HCT116 (cell line): ENCODE measurements at regions not wholly inside any gene's neighbourhood (a gene's known extent, or its start where the extent isn't known, plus 50 kb on each side); places are given as distances from the start of the nearest gene placed in this dataset.

Source experiments
- ATAC-seq: fragments of 200-7000 bp; cut with Tn5 transposase; 2 replicates; pipeline ENCODE4 v1.9.1; 2020; ENCODE audit warnings: mild to moderate bottlenecking, moderate library complexity
- BruUV-seq: library from RNA; stranded (reverse); fragments of 400-500 nt; replicated peaks from 2 replicates; lab custom pipeline; 2021; lab: Mats Ljungman, UMichigan
- CTCF ChIA-PET: fragments of 300-600 bp; sonication (Branson Sonifier 250); formaldehyde crosslinking; loops from one replicate; lab custom pipeline; 2021; ENCODE audit warnings: antibody characterized with exemption; lab: Charles Lee
- POLR2A ChIA-PET: fragments of 300-600, 350-600 bp; sonication (Branson Sonifier 250); formaldehyde crosslinking; loops from one replicate; lab custom pipeline; 2021; ENCODE audit warnings: antibody characterized with exemption; lab: Charles Lee
- RAD21 ChIA-PET, 2 experiments: fragments of 300-600 bp; sonication (Branson Sonifier 250); formaldehyde crosslinking; loops; one replicate each; lab custom pipeline; 2023; ENCODE audit warnings: low total read pairs in 2 of 2; ENCODE audit not compliant: uncharacterized antibody in 2 of 2, unreplicated experiment in 2 of 2, low non-redundant PET in 1 of 2; lab: Charles Lee
- DNase-seq: peaks from one replicate; pipeline ENCODE4 v3.0.0-alpha.2; 2010; ENCODE audit warnings: low read depth, low spot score
- H2AFZ ChIP-seq: fragments of 200-600 bp; shearing (Covaris generic), sonication (generic); 2 replicates; pipeline ENCODE4 v1.6.1; 2017; ENCODE audit warnings: low read depth, mixed run types, mixed read lengths, antibody characterized with exemption, low read length; ENCODE audit not compliant: poor library complexity, severe bottlenecking
- H3K27ac ChIP-seq: 2 replicates; pipeline ENCODE4 v1.5.1; 2012; ENCODE audit warnings: low read depth, low read length
- H3K27me3 ChIP-seq: fragments of 200-600 bp; sonication (generic); 2 replicates; pipeline ENCODE4 v1.6.1; 2016; ENCODE audit warnings: mixed run types, low read length, mixed read lengths; ENCODE audit not compliant: insufficient read depth
- H3K36me3 ChIP-seq, 2 experiments: fragments of 200-500 bp in 1 of 2; fragments of 200-600 bp in 1 of 2; sonication (Bioruptor generic) in 1 of 2; sonication (generic) in 1 of 2; 2 replicates each; pipeline versions ENCODE4 v1.5.1 to v1.6.1; 2014 to 2016; ENCODE audit warnings: low read length in 2 of 2, inconsistent platforms in 1 of 2, mixed read lengths in 1 of 2, mixed run types in 1 of 2; ENCODE audit not compliant: insufficient read depth in 2 of 2, control insufficient read depth in 1 of 2
- H3K4me1 ChIP-seq, 2 experiments: fragments of 200-600 bp in 1 of 2; sonication (generic) in 1 of 2; 2 replicates each; pipeline versions ENCODE4 v1.5.1 to v1.6.1; 2012 to 2017; ENCODE audit warnings: low read length in 2 of 2, inconsistent platforms in 1 of 2, mild to moderate bottlenecking in 1 of 2, mixed read lengths in 1 of 2, mixed run types in 1 of 2, moderate library complexity in 1 of 2; ENCODE audit not compliant: insufficient read depth in 2 of 2, control insufficient read depth in 1 of 2
- H3K4me2 ChIP-seq: fragments of 200-600 bp; sonication (generic); 2 replicates; pipeline ENCODE4 v1.6.1; 2017; ENCODE audit warnings: mixed run types, low read length, mixed read lengths
- H3K4me3 ChIP-seq, 2 experiments: fragments of 200-600 bp in 1 of 2; sonication (generic) in 1 of 2; replicated peaks in 1 of 2; 2 replicates each; pipeline ENCODE4 v1.5.1; 2011 to 2016; ENCODE audit warnings: low read length in 2 of 2, control low read depth in 1 of 2, low read depth in 1 of 2, mild to moderate bottlenecking in 1 of 2, mixed read lengths in 1 of 2, mixed run types in 1 of 2
- H3K79me2 ChIP-seq: fragments of 200-600 bp; sonication (generic); 2 replicates; pipeline ENCODE4 v1.6.1; 2017; ENCODE audit warnings: mild to moderate bottlenecking, mixed run types, low read length, moderate library complexity, mixed read lengths; ENCODE audit not compliant: insufficient read depth
- H3K9ac ChIP-seq: fragments of 200-600 bp; sonication (generic); 2 replicates; pipeline ENCODE4 v1.6.1; 2016; ENCODE audit warnings: low read length, mixed read lengths
- H3K9me2 ChIP-seq: fragments of 200-600 bp; sonication (generic), shearing (Covaris generic); 2 replicates; pipeline ENCODE4 v1.6.1; 2017; ENCODE audit warnings: mixed run types, mild to moderate bottlenecking, moderate library complexity; ENCODE audit not compliant: insufficient read depth
- H3K9me3 ChIP-seq, 2 experiments: fragments of 200-500 bp in 1 of 2; fragments of 200-600 bp in 1 of 2; sonication (Bioruptor generic) in 1 of 2; sonication (generic) in 1 of 2; 2 replicates each; pipeline ENCODE4 v1.6.1; 2014 to 2017; ENCODE audit warnings: low read length in 2 of 2, mixed read lengths in 2 of 2, inconsistent platforms in 1 of 2, low read depth in 1 of 2, mild to moderate bottlenecking in 1 of 2, mixed run types in 1 of 2, moderate library complexity in 1 of 2; ENCODE audit not compliant: control insufficient read depth in 1 of 2, insufficient read depth in 1 of 2
- H4K20me1 ChIP-seq: fragments of 200-600 bp; sonication (generic), shearing (Covaris generic); 2 replicates; pipeline ENCODE4 v1.6.1; 2017; ENCODE audit warnings: mixed run types, mild to moderate bottlenecking, moderate library complexity; ENCODE audit not compliant: insufficient read depth
- JUND ChIP-seq: IDR thresholded peaks from 2 replicates; pipeline ENCODE4 v1.6.1; 2012
- POLR2A ChIP-seq: IDR thresholded peaks from 2 replicates; pipeline ENCODE4 v1.7.0; 2011; ENCODE audit warnings: borderline replicate concordance; ENCODE audit not compliant: insufficient read depth, insufficient read length; ENCODE audit errors: extremely low read depth
- SIN3A ChIP-seq: IDR thresholded peaks from 2 replicates; pipeline ENCODE4 v1.6.1; 2012; ENCODE audit warnings: low read depth
- SRF ChIP-seq: IDR thresholded peaks from 2 replicates; pipeline ENCODE4 v1.6.1; 2012; ENCODE audit warnings: low read depth
- TCF7L2 ChIP-seq: IDR thresholded peaks from 2 replicates; pipeline ENCODE4 v1.7.0; 2011; ENCODE audit warnings: borderline replicate concordance, inconsistent platforms; ENCODE audit not compliant: insufficient read depth, insufficient read length; ENCODE audit errors: extremely low read depth
- YY1 ChIP-seq: IDR thresholded peaks from 2 replicates; pipeline ENCODE4 v1.6.1; 2011; ENCODE audit warnings: low read length, low read depth, moderate library complexity, mild to moderate bottlenecking; ENCODE audit not compliant: insufficient replicate concordance; ENCODE audit errors: extremely low read depth
- ZFX ChIP-seq: fragments of 450-650 bp; IDR thresholded peaks from 2 replicates; pipeline ENCODE4 v1.6.1; 2017
- ZNF274 ChIP-seq: fragments of 200-500 bp; sonication (Bioruptor generic); IDR thresholded peaks from 2 replicates; pipeline ENCODE4 v1.6.1; 2014; ENCODE audit warnings: mild to moderate bottlenecking, low read depth, low read length, inconsistent platforms
- intact Hi-C: fragments of 100-400 bp; cut with micrococcal nuclease; formaldehyde crosslinking; loops from 2 replicates; pipeline ENCODE4 v1.10.0; 2022
- TF ChIP-seq, protein P1 (sequence below): IDR thresholded peaks from 2 replicates; pipeline ENCODE4 v1.6.1; 2012
- TF ChIP-seq, protein P2 (sequence below): IDR thresholded peaks from 2 replicates; pipeline ENCODE4 v1.6.1; 2012; ENCODE audit warnings: low read depth
- TF ChIP-seq, protein P3 (sequence below): IDR thresholded peaks from 2 replicates; pipeline ENCODE4 v1.6.1; 2011; ENCODE audit warnings: mild to moderate bottlenecking, low read length, moderate library complexity; ENCODE audit not compliant: insufficient replicate concordance; ENCODE audit errors: extremely low read depth

DNA sequence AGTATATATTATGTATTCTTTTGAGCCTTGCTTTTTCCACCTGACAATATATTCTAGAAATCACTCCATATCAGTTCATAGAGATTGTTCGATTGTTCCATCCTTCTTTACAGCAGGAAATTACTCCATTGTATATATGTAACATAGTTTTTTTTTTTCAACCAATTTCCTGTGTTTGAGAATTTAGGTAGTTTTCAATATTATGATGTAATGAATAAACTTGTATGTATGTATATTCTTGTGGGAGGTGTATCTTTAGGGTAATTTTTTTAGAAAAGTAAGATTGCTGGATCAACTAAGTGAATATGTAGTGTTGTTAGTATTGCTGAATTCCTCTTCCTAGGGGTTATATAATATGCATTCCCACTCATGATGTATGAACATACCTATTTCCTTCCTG, 165.9 kb upstream of the PITX1 start:
- no peak for DNase-seq
- H3K9me2 ChIP-seq: no peaks in the 10 kb centered on the region
- ChIA-PET RAD21 (no interaction called here), CTCF (no interaction called here), POLR2A (no interaction called here)
- peaks cover 0 to 8% of the 10 kb centered on the region in 2 experiments; a peak in 2 of 4 replicates for H3K4me1 ChIP-seq
- H3K4me2 ChIP-seq: no peak overlapping the region
- no peaks in the 10 kb centered on the region for H3K79me2 ChIP-seq
- no peak overlapping the region for H3K9ac ChIP-seq
- no peak overlapping the region for H3K4me3 ChIP-seq
- H2AFZ ChIP-seq: no peak overlapping the region
- TF ChIP-seq, protein P1, sequence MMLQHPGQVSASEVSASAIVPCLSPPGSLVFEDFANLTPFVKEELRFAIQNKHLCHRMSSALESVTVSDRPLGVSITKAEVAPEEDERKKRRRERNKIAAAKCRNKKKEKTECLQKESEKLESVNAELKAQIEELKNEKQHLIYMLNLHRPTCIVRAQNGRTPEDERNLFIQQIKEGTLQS: no peak
- TF ChIP-seq, protein P2, sequence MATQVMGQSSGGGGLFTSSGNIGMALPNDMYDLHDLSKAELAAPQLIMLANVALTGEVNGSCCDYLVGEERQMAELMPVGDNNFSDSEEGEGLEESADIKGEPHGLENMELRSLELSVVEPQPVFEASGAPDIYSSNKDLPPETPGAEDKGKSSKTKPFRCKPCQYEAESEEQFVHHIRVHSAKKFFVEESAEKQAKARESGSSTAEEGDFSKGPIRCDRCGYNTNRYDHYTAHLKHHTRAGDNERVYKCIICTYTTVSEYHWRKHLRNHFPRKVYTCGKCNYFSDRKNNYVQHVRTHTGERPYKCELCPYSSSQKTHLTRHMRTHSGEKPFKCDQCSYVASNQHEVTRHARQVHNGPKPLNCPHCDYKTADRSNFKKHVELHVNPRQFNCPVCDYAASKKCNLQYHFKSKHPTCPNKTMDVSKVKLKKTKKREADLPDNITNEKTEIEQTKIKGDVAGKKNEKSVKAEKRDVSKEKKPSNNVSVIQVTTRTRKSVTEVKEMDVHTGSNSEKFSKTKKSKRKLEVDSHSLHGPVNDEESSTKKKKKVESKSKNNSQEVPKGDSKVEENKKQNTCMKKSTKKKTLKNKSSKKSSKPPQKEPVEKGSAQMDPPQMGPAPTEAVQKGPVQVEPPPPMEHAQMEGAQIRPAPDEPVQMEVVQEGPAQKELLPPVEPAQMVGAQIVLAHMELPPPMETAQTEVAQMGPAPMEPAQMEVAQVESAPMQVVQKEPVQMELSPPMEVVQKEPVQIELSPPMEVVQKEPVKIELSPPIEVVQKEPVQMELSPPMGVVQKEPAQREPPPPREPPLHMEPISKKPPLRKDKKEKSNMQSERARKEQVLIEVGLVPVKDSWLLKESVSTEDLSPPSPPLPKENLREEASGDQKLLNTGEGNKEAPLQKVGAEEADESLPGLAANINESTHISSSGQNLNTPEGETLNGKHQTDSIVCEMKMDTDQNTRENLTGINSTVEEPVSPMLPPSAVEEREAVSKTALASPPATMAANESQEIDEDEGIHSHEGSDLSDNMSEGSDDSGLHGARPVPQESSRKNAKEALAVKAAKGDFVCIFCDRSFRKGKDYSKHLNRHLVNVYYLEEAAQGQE: no peak
- TF ChIP-seq, protein P3, sequence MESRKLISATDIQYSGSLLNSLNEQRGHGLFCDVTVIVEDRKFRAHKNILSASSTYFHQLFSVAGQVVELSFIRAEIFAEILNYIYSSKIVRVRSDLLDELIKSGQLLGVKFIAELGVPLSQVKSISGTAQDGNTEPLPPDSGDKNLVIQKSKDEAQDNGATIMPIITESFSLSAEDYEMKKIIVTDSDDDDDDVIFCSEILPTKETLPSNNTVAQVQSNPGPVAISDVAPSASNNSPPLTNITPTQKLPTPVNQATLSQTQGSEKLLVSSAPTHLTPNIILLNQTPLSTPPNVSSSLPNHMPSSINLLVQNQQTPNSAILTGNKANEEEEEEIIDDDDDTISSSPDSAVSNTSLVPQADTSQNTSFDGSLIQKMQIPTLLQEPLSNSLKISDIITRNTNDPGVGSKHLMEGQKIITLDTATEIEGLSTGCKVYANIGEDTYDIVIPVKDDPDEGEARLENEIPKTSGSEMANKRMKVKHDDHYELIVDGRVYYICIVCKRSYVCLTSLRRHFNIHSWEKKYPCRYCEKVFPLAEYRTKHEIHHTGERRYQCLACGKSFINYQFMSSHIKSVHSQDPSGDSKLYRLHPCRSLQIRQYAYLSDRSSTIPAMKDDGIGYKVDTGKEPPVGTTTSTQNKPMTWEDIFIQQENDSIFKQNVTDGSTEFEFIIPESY: no peak
- TF ChIP-seq SRF (no peak), YY1 (no peak), ZNF274 (no peak), ZFX (no peak), POLR2A (no peak), JUND (no peak), TCF7L2 (no peak), SIN3A (no peak)
- H3K36me3 ChIP-seq: no peaks in the 10 kb centered on the region
- no peaks in the 10 kb centered on the region for H3K27me3 ChIP-seq
- no TSS peak for BruUV-seq
- ATAC-seq: no peak
- peaks cover 4% of the 10 kb centered on the region in 2 experiments; a peak in 2 of 4 replicates for H3K9me3 ChIP-seq
- intact Hi-C loops: loop anchor here (5.0 kb wide), 1 partner anchor 463 kb away; the partner anchor contains the start of gene CAMLG
- H4K20me1 ChIP-seq: no peaks in the 10 kb centered on the region
- no peak overlapping the region for H3K27ac ChIP-seq
